Naive thymus-derived CD4-positive, alpha-beta T cell (primary cell): ENCODE measurements at regions not wholly inside any gene's neighbourhood (a gene's known extent, or its start where the extent isn't known, plus 50 kb on each side); places are given as distances from the start of the nearest gene placed in this dataset.

Source experiments
- ATAC-seq: fragments of 150-1000 bp; cut with Tn5 transposase; 2 replicates; pipeline ENCODE4 v1.10.0; 2021; ENCODE audit warnings: mild to moderate bottlenecking, moderate library complexity
- CTCF ChIA-PET: fragments of 350-600 bp; sonication (Branson Sonifier 250); formaldehyde crosslinking; loops from one replicate; lab custom pipeline; 2021; ENCODE audit warnings: antibody characterized with exemption; lab: Charles Lee
- POLR2A ChIA-PET: fragments of 350-600 bp; sonication (Branson Sonifier 250); formaldehyde crosslinking; loops from one replicate; lab custom pipeline; 2021; ENCODE audit warnings: antibody characterized with exemption, inconsistent platforms; lab: Charles Lee
- DNase-seq, 9 donors: peaks; one replicate each; pipeline versions ENCODE4 v3.0.0 to v3.0.0-alpha.2; 2020 to 2022; ENCODE audit warnings: mixed read lengths in 1 of 9
- H3K27ac ChIP-seq: one replicate; pipeline ENCODE4 v1.7.0; 2013; ENCODE audit warnings: mild to moderate bottlenecking, low read depth, low read length, moderate library complexity
- H3K27me3 ChIP-seq, 2 donors: one replicate each; pipeline ENCODE4 v1.7.0; 2013; ENCODE audit warnings: low read length in 2 of 2, mild to moderate bottlenecking in 2 of 2, moderate library complexity in 2 of 2; ENCODE audit not compliant: control insufficient read depth in 2 of 2, insufficient read depth in 2 of 2
- H3K36me3 ChIP-seq, 3 experiments: 1 replicate in 2 of 3; 2 replicates in 1 of 3; pipeline ENCODE4 v1.7.0; 2013; ENCODE audit warnings: low read length in 3 of 3, mild to moderate bottlenecking in 3 of 3, moderate library complexity in 1 of 3; ENCODE audit not compliant: insufficient read depth in 3 of 3, control insufficient read depth in 2 of 3
- H3K4me1 ChIP-seq, 2 donors: one replicate each; pipeline ENCODE4 v1.7.0; 2013; ENCODE audit warnings: low read length in 2 of 2, mild to moderate bottlenecking in 2 of 2, moderate library complexity in 1 of 2; ENCODE audit not compliant: control insufficient read depth in 2 of 2, insufficient read depth in 2 of 2
- H3K4me3 ChIP-seq: 2 replicates; pipeline ENCODE4 v1.7.0; 2013; ENCODE audit warnings: mild to moderate bottlenecking, low read length
- H3K9me3 ChIP-seq, 3 experiments: 1 replicate in 2 of 3; 2 replicates in 1 of 3; pipeline ENCODE4 v1.7.0; 2013; ENCODE audit warnings: low read length in 3 of 3; ENCODE audit not compliant: control insufficient read depth in 2 of 3
- H3K27ac Mint-ChIP-seq, 9 donors: one replicate each; pipeline ENCODE4 v1.8.0; 2020 to 2022; ENCODE audit warnings: mixed read lengths in 9 of 9, mild to moderate bottlenecking in 8 of 9, moderate library complexity in 5 of 9, inconsistent platforms in 2 of 9
- H3K27me3 Mint-ChIP-seq, 5 donors: one replicate each; pipeline ENCODE4 v1.8.0; 2021 to 2022; ENCODE audit warnings: mixed read lengths in 5 of 5, mild to moderate bottlenecking in 1 of 5
- H3K36me3 Mint-ChIP-seq, 5 donors: one replicate each; pipeline ENCODE4 v1.8.0; 2020 to 2022; ENCODE audit warnings: mixed read lengths in 5 of 5, mild to moderate bottlenecking in 3 of 5, inconsistent platforms in 1 of 5
- H3K4me1 Mint-ChIP-seq, 7 donors: one replicate each; pipeline ENCODE4 v1.8.0; 2020 to 2022; ENCODE audit warnings: mixed read lengths in 7 of 7, mild to moderate bottlenecking in 3 of 7, inconsistent platforms in 1 of 7
- H3K4me3 Mint-ChIP-seq, 10 donors: one replicate each; pipeline ENCODE4 v1.8.0; 2020 to 2022; ENCODE audit warnings: mild to moderate bottlenecking in 10 of 10, mixed read lengths in 10 of 10, moderate library complexity in 6 of 10, inconsistent platforms in 2 of 10
- H3K9me3 Mint-ChIP-seq, 11 donors: one replicate each; pipeline ENCODE4 v1.8.0; 2020 to 2022; ENCODE audit warnings: mixed read lengths in 11 of 11, mild to moderate bottlenecking in 4 of 11, inconsistent platforms in 1 of 11, moderate library complexity in 1 of 11
- intact Hi-C, 2 donors: fragments of 100-400 bp; cut with micrococcal nuclease; formaldehyde crosslinking; loops; one replicate each; pipeline ENCODE4 v1.15.1; 2023

- H3K4me1 Mint-ChIP-seq: no peaks in the 10 kb centered on the region
- H3K4me1 ChIP-seq: no peaks in the 10 kb centered on the region
- no peak overlapping the region for H3K27ac Mint-ChIP-seq
- peaks cover 0 to 9% (median 0%) of the 10 kb centered on the region in 11 donors for H3K9me3 Mint-ChIP-seq
- intact Hi-C loops: loop anchor here in 1 of 2 donors (5.0 kb wide), 1 partner anchor 348 kb away; no protein-coding TSS in a partner anchor
- ChIA-PET CTCF (no interaction called here), POLR2A (no interaction called here)
- no peaks in the 10 kb centered on the region for H3K27me3 Mint-ChIP-seq
- no peaks in the 10 kb centered on the region for H3K36me3 ChIP-seq
- H3K27me3 ChIP-seq: no peaks in the 10 kb centered on the region
- no peak overlapping the region for H3K4me3 ChIP-seq
- no peaks in the 10 kb centered on the region for H3K9me3 ChIP-seq
- no peak for DNase-seq
- no peaks in the 10 kb centered on the region for H3K36me3 Mint-ChIP-seq
- no peak overlapping the region for H3K4me3 Mint-ChIP-seq
- H3K27ac ChIP-seq: no peak overlapping the region
- ATAC-seq: no peak
Observed at GRCh38 chr3:25029820-25030219, 398.2 kb upstream of the RARB start.

GRCh38 chr3:25032344-25032743, 395.7 kb upstream of the RARB start:
- H3K36me3 Mint-ChIP-seq: no peaks in the 10 kb centered on the region
- intact Hi-C loops: loop anchor here in 1 of 2 donors (5.0 kb wide), 1 partner anchor 350 kb away; no protein-coding TSS in a partner anchor
- no peaks in the 10 kb centered on the region for H3K36me3 ChIP-seq
- no peak for ATAC-seq
- CTCF ChIA-PET: no interaction called here
- H3K27ac ChIP-seq: no peak overlapping the region
- no peaks in the 10 kb centered on the region for H3K4me1 ChIP-seq
- no peak overlapping the region for H3K27ac Mint-ChIP-seq
- H3K27me3 ChIP-seq: no peaks in the 10 kb centered on the region
- DNase-seq: no peak
- no peak overlapping the region for H3K4me3 ChIP-seq
- peaks cover 0 to 9% (median 0%) of the 10 kb centered on the region in 11 donors for H3K9me3 Mint-ChIP-seq
- H3K4me3 Mint-ChIP-seq: no peak overlapping the region
- no peaks in the 10 kb centered on the region for H3K4me1 Mint-ChIP-seq
- POLR2A ChIA-PET: no interaction called here
- H3K9me3 ChIP-seq: no peaks in the 10 kb centered on the region
- no peaks in the 10 kb centered on the region for H3K27me3 Mint-ChIP-seq

GRCh38 chr3:25033407-25034029, 394.5 kb upstream of the RARB start:
- CTCF ChIA-PET: no interaction called here

GRCh38 chr3:25035526-25035925, 392.5 kb upstream of the RARB start:
- Histone ChIP-seq H3K27ac (no peak overlapping the region), H3K36me3 (no peaks in the 10 kb centered on the region), H3K27me3 (no peaks in the 10 kb centered on the region), H3K9me3 (no peaks in the 10 kb centered on the region), H3K4me3 (no peak overlapping the region), H3K4me1 (no peaks in the 10 kb centered on the region)
- no peaks in the 10 kb centered on the region for H3K4me1 Mint-ChIP-seq
- ATAC-seq (no peak), DNase-seq (no peak)
- CTCF ChIA-PET: no interaction called here
- POLR2A ChIA-PET: no interaction called here
- peaks cover 0 to 9% (median 0%) of the 10 kb centered on the region in 11 donors for H3K9me3 Mint-ChIP-seq
- no peak overlapping the region for H3K4me3 Mint-ChIP-seq
- H3K27ac Mint-ChIP-seq: no peak overlapping the region
- H3K27me3 Mint-ChIP-seq: peaks cover 0 to 6% (median 0%) of the 10 kb centered on the region in 5 donors
- peaks cover 0 to 4% (median 0%) of the 10 kb centered on the region in 5 donors for H3K36me3 Mint-ChIP-seq
- intact Hi-C loops: no loop called here

More at GRCh38 chr3:25033407-25034029, 394.5 kb upstream of the RARB start:
- Mint-ChIP-seq H3K4me3 (no peak overlapping the region), H3K9me3 (peaks cover 0 to 9% (median 0%) of the 10 kb centered on the region in 11 donors), H3K4me1 (no peaks in the 10 kb centered on the region), H3K27ac (no peak overlapping the region), H3K36me3 (peaks cover 0 to 4% (median 0%) of the 10 kb centered on the region in 5 donors), H3K27me3 (no peaks in the 10 kb centered on the region)
- Histone ChIP-seq H3K9me3 (no peaks in the 10 kb centered on the region), H3K4me1 (no peaks in the 10 kb centered on the region), H3K27me3 (no peaks in the 10 kb centered on the region), H3K27ac (no peak overlapping the region), H3K36me3 (no peaks in the 10 kb centered on the region), H3K4me3 (no peak overlapping the region)
- DNase-seq: no peak
- ATAC-seq: no peak
- POLR2A ChIA-PET: no interaction called here
- intact Hi-C loops: loop anchor here in 1 of 2 donors (5.0 kb wide), 1 partner anchor 351 kb away; no protein-coding TSS in a partner anchor

- peaks cover 0 to 4% (median 0%) of the 10 kb centered on the region in 5 donors for H3K36me3 Mint-ChIP-seq
- no peak overlapping the region for H3K4me3 ChIP-seq
- no peak overlapping the region for H3K27ac ChIP-seq
- no peaks in the 10 kb centered on the region for H3K36me3 ChIP-seq
- H3K27ac Mint-ChIP-seq: no peak overlapping the region
- no peaks in the 10 kb centered on the region for H3K9me3 ChIP-seq
- intact Hi-C loops: no loop called here
- H3K9me3 Mint-ChIP-seq: peaks cover 0 to 9% (median 0%) of the 10 kb centered on the region in 11 donors
- no peaks in the 10 kb centered on the region for H3K27me3 ChIP-seq
- H3K4me1 ChIP-seq: no peaks in the 10 kb centered on the region
- H3K4me1 Mint-ChIP-seq: no peaks in the 10 kb centered on the region
- CTCF ChIA-PET: no interaction called here
- POLR2A ChIA-PET: no interaction called here
- H3K27me3 Mint-ChIP-seq: peaks cover 0 to 6% (median 0%) of the 10 kb centered on the region in 5 donors
- no peak overlapping the region for H3K4me3 Mint-ChIP-seq
- ATAC-seq: no peak
- no peak for DNase-seq
Observed at GRCh38 chr3:25036633-25037032, 391.4 kb upstream of the RARB start.

- H3K27me3 Mint-ChIP-seq: peaks cover 0 to 6% (median 0%) of the 10 kb centered on the region in 5 donors
- ATAC-seq (no peak), DNase-seq (no peak)
Observed at GRCh38 chr3:25037049-25037547, 391.0 kb upstream of the RARB start.

GRCh38 chr3:25038271-25038670, 389.8 kb upstream of the RARB start:
- CTCF ChIA-PET: no interaction called here
- intact Hi-C loops: no loop called here

More at GRCh38 chr3:25037049-25037547, 391.0 kb upstream of the RARB start:
- POLR2A ChIA-PET: no interaction called here
- Mint-ChIP-seq H3K9me3 (peaks cover 0 to 9% (median 0%) of the 10 kb centered on the region in 11 donors), H3K4me3 (no peak overlapping the region), H3K27ac (no peak overlapping the region), H3K36me3 (peaks cover 0 to 4% (median 0%) of the 10 kb centered on the region in 5 donors), H3K4me1 (no peaks in the 10 kb centered on the region)
- Histone ChIP-seq H3K27me3 (no peaks in the 10 kb centered on the region), H3K4me1 (no peaks in the 10 kb centered on the region), H3K27ac (no peak overlapping the region), H3K9me3 (no peaks in the 10 kb centered on the region), H3K4me3 (no peak overlapping the region), H3K36me3 (no peaks in the 10 kb centered on the region)
- intact Hi-C loops: no loop called here
- CTCF ChIA-PET: no interaction called here

More at GRCh38 chr3:25038271-25038670, 389.8 kb upstream of the RARB start:
- Mint-ChIP-seq H3K4me1 (no peaks in the 10 kb centered on the region), H3K9me3 (peaks cover 0 to 9% (median 0%) of the 10 kb centered on the region in 11 donors), H3K27me3 (peaks cover 0 to 6% (median 0%) of the 10 kb centered on the region in 5 donors), H3K27ac (no peak overlapping the region), H3K36me3 (peaks cover 0 to 4% (median 0%) of the 10 kb centered on the region in 5 donors), H3K4me3 (no peak overlapping the region)
- Histone ChIP-seq H3K27me3 (no peaks in the 10 kb centered on the region), H3K4me3 (no peak overlapping the region), H3K9me3 (no peaks in the 10 kb centered on the region), H3K36me3 (no peaks in the 10 kb centered on the region), H3K27ac (no peak overlapping the region), H3K4me1 (no peaks in the 10 kb centered on the region)
- DNase-seq (no peak), ATAC-seq (no peak)
- POLR2A ChIA-PET: interaction anchor here (0.6 kb wide), 1 partner anchor 1175 kb away, joined by 3 read pairs; no protein-coding TSS in a partner anchor
